Epithelial cell of esophagus (primary cell): ENCODE measurements at regions not wholly inside any gene's neighbourhood (a gene's known extent, or its start where the extent isn't known, plus 50 kb on each side); places are given as distances from the start of the nearest gene placed in this dataset.

Source experiments
- DNase-seq: peaks from one replicate; pipeline ENCODE4 v3.0.0; 2010; ENCODE audit warnings: low read depth
- H3K4me3 ChIP-seq: 2 replicates; pipeline ENCODE4 v1.5.1; 2011; ENCODE audit warnings: mild to moderate bottlenecking, low read length, control low read depth
- CTCF ChIP-seq: IDR thresholded peaks from 2 replicates; pipeline ENCODE4 v1.5.1; 2011; ENCODE audit warnings: low read depth, mild to moderate bottlenecking, low read length, control low read depth, inconsistent platforms; ENCODE audit not compliant: insufficient read depth; ENCODE audit errors: missing control alignments

- TF ChIP-seq CTCF = no peak
- H3K4me3 ChIP-seq = no peak overlapping the region
- DNase-seq = no peak
Measured at GRCh38 chr10:83397806-83398205, 741.5 kb upstream of the GHITM start.

GRCh38 chr10:83410570-83410969 is 728.7 kb upstream of the GHITM start:
- no peak for TF ChIP-seq CTCF
- no peak for DNase-seq
- H3K4me3 ChIP-seq = no peak overlapping the region

- H3K4me3 ChIP-seq = no peak overlapping the region
- no peak for TF ChIP-seq CTCF
- no peak for DNase-seq
Measured at GRCh38 chr10:83425306-83425705, 714.0 kb upstream of the GHITM start.

GRCh38 chr10:83427101-83427500 is 712.2 kb upstream of the GHITM start:
- H3K4me3 ChIP-seq = no peak overlapping the region
- no peak for TF ChIP-seq CTCF
- no peak for DNase-seq

- DNase-seq = no peak
- no peak overlapping the region for H3K4me3 ChIP-seq
- no peak for TF ChIP-seq CTCF
Measured at GRCh38 chr10:83432261-83433045, 706.9 kb upstream of the GHITM start.

GRCh38 chr10:83433705-83434104 is 705.6 kb upstream of the GHITM start:
- no peak overlapping the region for H3K4me3 ChIP-seq
- no peak for DNase-seq
- no peak for TF ChIP-seq CTCF

- TF ChIP-seq CTCF = no peak
- H3K4me3 ChIP-seq = no peak overlapping the region
- DNase-seq = no peak
Measured at GRCh38 chr10:83448013-83448412, 691.3 kb upstream of the GHITM start.
